ENCODE measurements at regions not wholly inside any gene's neighbourhood (a gene's known extent, or its start where the extent isn't known, plus 50 kb on each side); places are given as distances from the start of the nearest gene placed in this dataset.
"Not testable (repeated sequence)": the region's sequence is repeated elsewhere in the genome, so short reads cannot be mapped to it uniquely, and the experiment has no call there.

GRCh38 chr21:16186742-16187141 lies 457.0 kb downstream of the USP25 start:
- no peak for DNase-seq

- DNase-seq = no peak
Measured at GRCh38 chr21:16187603-16188301, 458.0 kb downstream of the USP25 start.

DNA sequence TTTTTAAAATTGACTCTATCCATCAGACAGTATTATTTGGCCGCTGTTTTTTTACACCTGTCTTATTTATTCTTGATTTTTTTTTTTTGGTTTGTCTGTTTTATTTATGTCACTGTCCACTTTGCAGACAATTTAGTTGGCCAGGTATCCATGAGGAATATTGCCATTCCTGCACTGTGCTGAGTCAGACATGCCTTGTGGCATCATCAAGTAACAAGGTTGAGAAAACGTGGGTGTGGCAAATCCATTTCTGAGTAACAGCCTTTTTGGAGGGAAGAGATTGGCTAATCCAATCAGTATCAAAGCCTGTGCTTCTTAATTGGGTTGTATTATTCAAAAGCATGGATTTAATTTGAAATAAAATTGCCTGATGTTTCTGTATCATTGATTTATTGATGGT lies 463.1 kb downstream of the USP25 start:
- no peak for DNase-seq

GRCh38 chr21:16193496-16194094 lies 463.8 kb downstream of the USP25 start:
- no peak for DNase-seq

- DNase-seq = no peak
Measured at GRCh38 chr21:16194095-16194787, 464.5 kb downstream of the USP25 start.

- DNase-seq = no peak
Measured at GRCh38 chr21:16194788-16195537, 465.2 kb downstream of the USP25 start.

GRCh38 chr21:16195538-16195910 lies 465.7 kb downstream of the USP25 start:
- DNase-seq = no peak

DNA sequence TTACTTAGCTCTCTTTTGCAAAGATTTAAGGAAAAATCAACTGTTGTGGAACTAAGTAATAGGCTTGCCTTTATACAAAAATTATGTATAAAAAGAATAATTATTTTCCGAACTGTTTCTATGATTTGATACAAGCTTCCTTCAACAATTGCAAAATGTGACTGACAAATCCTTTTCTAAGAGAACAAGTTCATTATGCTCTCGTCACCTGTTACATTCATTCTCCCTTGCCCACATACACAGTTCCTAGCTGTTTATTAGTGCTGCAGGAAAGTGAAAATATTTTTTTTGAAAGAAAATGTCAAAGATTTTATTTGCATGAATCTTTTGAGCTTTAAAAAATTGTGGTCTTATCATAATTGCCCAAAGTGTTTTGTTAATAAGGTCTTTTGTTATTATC lies 466.2 kb downstream of the USP25 start:
- DNase-seq = no peak

GRCh38 chr21:16198546-16198945 lies 468.8 kb downstream of the USP25 start:
- DNase-seq = no peak

DNA sequence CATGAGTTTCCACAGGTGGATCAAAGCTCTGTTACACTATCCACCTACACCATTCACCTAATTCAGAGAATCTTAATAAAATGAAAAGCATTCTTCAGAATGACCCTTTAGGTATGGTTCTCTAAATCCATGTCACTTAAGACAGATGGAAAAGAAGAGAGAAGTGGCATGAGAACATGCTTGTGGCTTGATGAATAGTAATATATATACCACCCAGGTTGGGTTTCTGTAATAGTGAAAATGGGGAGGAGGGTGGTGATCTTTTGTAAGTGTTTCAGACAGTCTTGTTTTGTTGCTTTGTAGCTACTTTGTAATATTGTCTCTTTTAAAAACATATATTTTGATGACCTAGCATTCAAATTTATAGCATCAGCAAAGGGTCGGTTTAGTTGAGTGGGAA lies 469.8 kb downstream of the USP25 start:
- DNase-seq = no peak

DNA sequence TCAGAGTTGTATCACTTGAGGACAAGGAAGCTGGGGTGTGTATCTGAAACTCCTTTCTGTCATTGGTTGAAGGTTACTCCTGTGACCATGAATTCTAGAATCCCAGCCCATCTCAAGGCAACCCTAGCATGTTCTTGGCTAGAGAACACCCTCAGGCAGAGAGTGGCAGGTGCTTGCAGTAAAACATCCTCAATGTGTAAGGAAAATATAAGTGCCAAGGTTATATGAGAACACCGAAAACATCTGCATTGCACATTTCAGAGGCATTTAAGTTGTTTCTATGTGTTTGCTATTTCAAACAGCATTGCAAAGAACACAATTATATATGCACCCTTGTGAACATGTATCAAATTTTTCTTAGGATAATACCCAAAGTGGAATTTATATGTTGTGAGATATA lies 471.9 kb downstream of the USP25 start:
- no peak for DNase-seq

GRCh38 chr21:16205527-16205926 lies 475.7 kb downstream of the USP25 start:
- DNase-seq = no peak

- no peak for DNase-seq
Measured at GRCh38 chr21:16211339-16212303, 481.8 kb downstream of the USP25 start.

DNA sequence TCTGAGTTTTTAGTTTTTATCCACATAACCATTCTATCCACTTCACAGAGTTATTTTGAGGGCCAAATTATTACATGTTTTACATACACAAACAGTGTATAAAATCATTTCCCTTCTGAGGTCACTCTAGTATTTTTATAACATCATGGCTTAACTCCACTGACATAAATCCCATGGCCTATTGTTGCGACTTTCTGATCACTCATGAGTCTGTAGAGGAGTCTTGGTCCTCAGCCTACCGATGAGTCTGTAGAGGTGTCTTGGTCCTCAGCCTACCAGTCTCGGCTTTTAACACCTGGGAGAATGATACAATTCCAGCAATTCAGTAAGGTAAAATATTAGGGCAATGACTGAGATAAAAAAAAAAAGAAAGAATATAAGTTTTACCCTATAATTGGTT lies 483.7 kb downstream of the USP25 start:
- no peak for DNase-seq

- no peak for DNase-seq
Measured at GRCh38 chr21:16215193-16215592, 485.4 kb downstream of the USP25 start.

- DNase-seq = no peak
Measured at GRCh38 chr21:16215663-16216183, 485.9 kb downstream of the USP25 start.

GRCh38 chr21:16216288-16216962 lies 486.6 kb downstream of the USP25 start:
- no peak for DNase-seq

GRCh38 chr21:16218682-16219343 lies 489.0 kb downstream of the USP25 start:
- DNase-seq = no peak

GRCh38 chr21:16224756-16225155 lies 495.0 kb downstream of the USP25 start:
- DNase-seq = not testable (repeated sequence)

DNA sequence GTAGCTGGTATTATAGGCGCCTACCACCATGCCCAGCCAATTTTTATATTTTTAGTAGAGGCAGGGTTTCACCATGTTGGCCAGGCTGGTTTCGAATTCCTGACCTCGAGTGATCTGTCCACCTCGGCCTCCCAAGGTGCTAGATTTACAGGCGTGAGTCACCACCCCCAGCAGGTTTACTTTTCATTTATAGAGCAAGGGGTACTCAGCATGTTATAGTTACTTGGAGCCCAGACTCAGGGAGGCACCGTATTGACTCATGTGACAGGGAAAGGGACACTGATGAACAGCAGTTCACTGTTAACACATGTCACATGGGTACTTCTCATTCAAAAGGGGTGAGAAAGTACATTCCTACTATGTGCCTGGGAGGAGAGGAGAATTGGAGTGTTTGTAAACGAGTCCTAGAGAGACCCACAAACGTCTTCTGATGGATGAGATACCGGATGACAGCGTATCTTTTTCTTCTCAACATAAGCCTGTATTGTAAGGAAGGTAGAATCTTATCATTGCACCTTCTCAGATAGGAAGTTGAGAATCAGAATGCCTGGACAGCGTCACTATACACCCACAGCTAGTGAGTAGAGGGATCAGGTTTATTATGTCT lies 510.0 kb downstream of the USP25 start:
- no peak for DNase-seq

DNA sequence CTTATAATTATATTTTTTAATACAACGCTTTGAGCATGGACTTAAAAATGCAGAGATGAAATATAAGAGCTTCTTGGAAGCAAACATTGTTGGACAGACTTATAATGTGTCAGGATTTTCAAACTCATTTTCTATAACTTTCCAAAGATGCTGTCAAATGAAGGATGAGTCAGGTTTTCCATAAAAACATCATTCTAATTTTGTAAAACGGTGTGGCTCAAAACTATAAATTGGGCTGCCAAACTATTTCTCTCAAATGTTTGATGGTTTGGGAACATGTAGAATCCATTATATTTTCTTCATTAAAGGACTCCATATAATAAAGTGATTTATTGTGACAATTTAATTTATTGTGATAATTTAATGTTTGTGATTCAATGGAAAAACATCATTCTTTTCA lies 511.2 kb downstream of the USP25 start:
- no peak for DNase-seq
